Activated B cell treated with CpG ODN at 0.5 μM for 24 hours (primary cell): ENCODE measurements at regions not wholly inside any gene's neighbourhood (a gene's known extent, or its start where the extent isn't known, plus 50 kb on each side); places are given as distances from the start of the nearest gene placed in this dataset.

ENCODE experiments used
- ATAC-seq: fragments of 200-7000 bp; cut with Tn5 transposase; one replicate; pipeline ENCODE4 v1.10.0; 2021; ENCODE audit warnings: low read depth, mild to moderate bottlenecking, moderate library complexity
- CTCF ChIA-PET: fragments of 350-600 bp; sonication (Branson Sonifier 250); formaldehyde crosslinking; loops from one replicate; lab custom pipeline; 2021; ENCODE audit warnings: antibody characterized with exemption; lab: Charles Lee
- POLR2A ChIA-PET: fragments of 350-600 bp; sonication (Branson Sonifier 250); formaldehyde crosslinking; loops from one replicate; lab custom pipeline; 2021; ENCODE audit warnings: antibody characterized with exemption; lab: Charles Lee
- DNase-seq: peaks from one replicate; pipeline ENCODE4 v3.0.0; 2022
- H3K27ac Mint-ChIP-seq: one replicate; pipeline ENCODE4 v1.8.0; 2020; ENCODE audit warnings: mixed read lengths
- H3K27me3 Mint-ChIP-seq: one replicate; pipeline ENCODE4 v1.8.0; 2021; ENCODE audit warnings: mixed read lengths
- H3K36me3 Mint-ChIP-seq: one replicate; pipeline ENCODE4 v1.8.0; 2021; ENCODE audit warnings: low read depth, mixed read lengths
- H3K4me1 Mint-ChIP-seq: one replicate; pipeline ENCODE4 v1.8.0; 2021; ENCODE audit warnings: mixed read lengths
- H3K4me3 Mint-ChIP-seq: one replicate; pipeline ENCODE4 v1.8.0; 2020; ENCODE audit warnings: mild to moderate bottlenecking, mixed read lengths
- H3K9me3 Mint-ChIP-seq: one replicate; pipeline ENCODE4 v1.8.0; 2020; ENCODE audit warnings: mixed read lengths
- CTCF ChIP-seq: fragments of 200-600 bp; IDR thresholded peaks from one replicate; pipeline ENCODE4 v1.8.0; 2022; ENCODE audit warnings: antibody characterized with exemption, mild to moderate bottlenecking
- intact Hi-C: fragments of 100-400 bp; cut with micrococcal nuclease; formaldehyde crosslinking; loops from one replicate; pipeline ENCODE4 v1.15.1; 2024

DNA sequence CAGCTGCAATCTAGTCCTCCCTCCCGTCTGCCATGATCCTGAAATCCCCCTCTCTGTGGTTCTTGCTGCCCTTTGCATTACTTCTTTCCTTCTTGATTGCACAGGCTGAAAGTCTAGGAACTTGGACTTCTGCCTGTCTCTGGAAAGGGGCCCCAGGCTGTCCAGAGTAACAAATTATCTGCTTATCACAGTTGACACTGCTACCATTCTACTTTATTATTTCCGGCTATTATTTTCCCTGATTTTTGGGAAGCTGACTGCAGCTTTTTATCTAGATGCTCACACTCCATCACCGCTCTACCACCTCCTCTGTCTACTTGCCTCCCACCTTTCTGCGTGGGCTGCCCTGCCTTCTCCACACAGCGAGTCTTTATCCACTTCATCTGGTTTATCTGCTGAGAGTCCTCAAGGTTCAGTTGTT, 202.1 kb upstream of the PLXNA2 start:
- DNase-seq (no peak), ATAC-seq (no peak)
- Mint-ChIP-seq H3K4me3 (no peak overlapping the region), H3K27ac (no peak overlapping the region), H3K27me3 (peaks cover 27% of the 10 kb centered on the region), H3K4me1 (no peaks in the 10 kb centered on the region), H3K36me3 (no peaks in the 10 kb centered on the region), H3K9me3 (peaks cover 14% of the 10 kb centered on the region)
- intact Hi-C loops, result no loop called here
- ChIA-PET CTCF (no interaction called here), POLR2A (no interaction called here)
- no peak for TF ChIP-seq CTCF

DNA sequence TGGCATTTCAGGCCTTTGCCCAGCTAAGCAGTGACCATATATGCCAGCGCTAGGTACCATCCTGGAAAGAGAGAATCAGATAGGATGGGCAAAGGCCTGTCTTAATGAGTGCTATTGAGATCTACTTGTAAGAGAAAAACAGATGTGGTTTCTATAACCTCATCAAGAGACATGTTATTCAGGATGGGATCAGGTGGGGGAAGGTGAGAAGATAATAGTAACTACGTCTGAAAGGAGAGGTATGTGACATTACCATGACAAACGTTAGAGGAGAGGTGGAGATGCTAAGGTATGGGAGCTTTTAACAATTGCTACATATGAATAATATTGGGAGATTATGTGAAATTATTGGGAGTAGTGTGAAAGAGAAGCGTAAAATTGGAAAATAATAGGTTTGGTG, 204.2 kb upstream of the PLXNA2 start:
- ChIA-PET POLR2A (no interaction called here), CTCF (no interaction called here)
- Mint-ChIP-seq H3K36me3 (no peaks in the 10 kb centered on the region), H3K9me3 (peaks cover 2% of the 10 kb centered on the region), H3K4me3 (no peak overlapping the region), H3K27ac (no peak overlapping the region), H3K4me1 (no peaks in the 10 kb centered on the region), H3K27me3 (peaks cover 29% of the 10 kb centered on the region)
- ATAC-seq (no peak), DNase-seq (no peak)
- intact Hi-C loops, result no loop called here
- TF ChIP-seq CTCF, result no peak

DNA sequence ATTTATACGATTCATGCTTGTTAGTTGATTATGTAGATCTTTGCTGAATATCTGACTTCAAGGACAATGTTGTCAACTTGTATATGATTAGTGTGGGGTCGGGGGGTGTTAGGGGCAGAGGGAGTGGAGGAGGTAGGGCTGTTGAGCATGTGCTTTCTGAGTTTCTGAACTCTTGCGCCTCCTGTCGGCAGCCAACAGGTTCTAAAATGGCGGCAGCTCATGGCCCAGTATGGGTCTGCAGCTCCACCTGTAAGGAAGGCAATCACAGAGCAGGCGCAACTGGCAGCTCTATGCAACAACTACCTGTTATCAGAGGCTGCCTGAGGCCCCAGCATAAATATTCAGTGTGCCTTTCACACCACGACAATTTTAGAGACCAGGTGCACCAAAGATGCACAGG, 205.8 kb upstream of the PLXNA2 start:
- Mint-ChIP-seq H3K4me1 (no peaks in the 10 kb centered on the region), H3K9me3 (no peaks in the 10 kb centered on the region), H3K36me3 (no peaks in the 10 kb centered on the region), H3K4me3 (no peak overlapping the region), H3K27me3 (peaks cover 29% of the 10 kb centered on the region), H3K27ac (no peak overlapping the region)
- no peak for TF ChIP-seq CTCF
- CTCF ChIA-PET, result no interaction called here
- POLR2A ChIA-PET, result no interaction called here
- intact Hi-C loops, result no loop called here
- DNase-seq (no peak), ATAC-seq (no peak)

DNA sequence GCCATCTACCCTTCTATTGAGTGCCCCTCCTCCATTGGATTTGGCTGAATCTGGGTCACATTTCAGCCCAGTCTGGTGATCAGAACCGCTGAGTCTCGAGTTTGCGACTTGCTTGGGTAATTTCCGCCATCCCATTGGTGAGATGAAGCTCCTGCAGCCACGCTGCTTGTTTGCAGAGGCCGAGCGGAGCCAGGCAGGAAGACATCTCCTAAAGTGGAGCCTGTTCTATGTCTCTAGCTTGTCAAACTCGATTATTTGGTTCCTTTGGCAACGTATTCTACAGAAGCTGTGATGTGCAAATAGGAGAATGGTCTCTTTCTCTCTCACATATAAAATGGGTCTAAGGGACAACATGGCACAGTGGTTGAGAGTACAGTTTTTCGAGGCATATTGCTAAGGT, 206.8 kb upstream of the PLXNA2 start:
- CTCF ChIA-PET, result no interaction called here
- Mint-ChIP-seq H3K9me3 (no peaks in the 10 kb centered on the region), H3K36me3 (no peaks in the 10 kb centered on the region), H3K27me3 (peaks cover 29% of the 10 kb centered on the region), H3K27ac (no peak overlapping the region), H3K4me1 (no peaks in the 10 kb centered on the region), H3K4me3 (no peak overlapping the region)
- TF ChIP-seq CTCF, result no peak
- ATAC-seq, result no peak
- intact Hi-C loops, result no loop called here
- POLR2A ChIA-PET, result no interaction called here
- no peak for DNase-seq

DNA sequence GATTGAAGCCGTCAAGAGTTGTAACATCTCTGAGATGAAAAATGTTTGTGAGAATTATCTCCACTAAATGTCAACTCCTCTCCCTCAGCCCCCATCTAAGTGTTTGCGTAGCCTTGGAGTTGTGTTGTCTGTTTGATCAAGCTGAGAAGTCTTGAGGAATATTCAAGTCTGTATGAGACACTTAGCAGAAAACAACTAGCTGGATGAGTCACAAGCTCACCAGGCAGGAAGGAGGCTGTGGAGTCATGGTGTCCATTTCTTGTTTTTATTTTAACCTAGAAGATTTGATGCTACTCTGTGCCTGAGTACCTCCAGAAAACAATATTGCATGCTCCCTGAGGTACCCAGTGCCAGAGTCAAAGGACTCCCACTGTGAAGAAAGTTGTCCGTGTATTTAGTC, 211.6 kb upstream of the PLXNA2 start:
- ChIA-PET POLR2A (no interaction called here), CTCF (no interaction called here)
- no peaks in the 10 kb centered on the region for H3K4me1 Mint-ChIP-seq
- intact Hi-C loops, result no loop called here
- H3K4me3 Mint-ChIP-seq, result no peak overlapping the region
- no peaks in the 10 kb centered on the region for H3K36me3 Mint-ChIP-seq
- DNase-seq (no peak), ATAC-seq (no peak)
- TF ChIP-seq CTCF, result no peak
- no peak overlapping the region for H3K27ac Mint-ChIP-seq
- peaks cover 5% of the 10 kb centered on the region for H3K9me3 Mint-ChIP-seq
- H3K27me3 Mint-ChIP-seq, result peaks cover 7% of the 10 kb centered on the region
